NCI-H774 (cell line): ENCODE measurements at regions not wholly inside any gene's neighbourhood (a gene's known extent, or its start where the extent isn't known, plus 50 kb on each side); places are given as distances from the start of the nearest gene placed in this dataset.

Experiments used
- DNase-seq: peaks from one replicate; lab custom pipeline; 2025; lab: John Stamatoyannopoulos, UW

- no peak for DNase-seq
These were observed 282.1 kb upstream of the ATP10B start for GRCh38 chr5:161134083-161134482.

DNA sequence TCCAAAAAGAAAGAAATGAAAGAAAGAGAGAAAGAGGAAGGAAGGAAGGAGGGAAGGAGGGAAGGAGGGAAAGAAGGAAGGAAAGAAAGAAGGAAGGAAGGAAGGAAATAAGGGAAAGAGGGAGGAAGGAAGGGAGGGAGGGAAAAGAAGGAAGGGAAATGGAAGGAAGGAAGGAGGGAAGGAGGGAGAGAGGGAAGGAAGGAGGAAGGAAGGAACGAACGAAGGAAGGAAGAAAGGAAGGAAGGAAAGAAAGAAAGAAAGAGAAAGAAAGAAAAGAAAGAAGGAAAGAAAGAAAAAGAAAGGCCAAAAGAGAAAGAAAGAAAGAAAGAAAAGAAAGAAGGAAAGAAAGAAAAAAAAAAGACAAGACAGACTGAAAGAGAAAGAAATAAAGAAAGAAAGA is 263.9 kb upstream of the ATP10B start:
- no peak for DNase-seq

DNA sequence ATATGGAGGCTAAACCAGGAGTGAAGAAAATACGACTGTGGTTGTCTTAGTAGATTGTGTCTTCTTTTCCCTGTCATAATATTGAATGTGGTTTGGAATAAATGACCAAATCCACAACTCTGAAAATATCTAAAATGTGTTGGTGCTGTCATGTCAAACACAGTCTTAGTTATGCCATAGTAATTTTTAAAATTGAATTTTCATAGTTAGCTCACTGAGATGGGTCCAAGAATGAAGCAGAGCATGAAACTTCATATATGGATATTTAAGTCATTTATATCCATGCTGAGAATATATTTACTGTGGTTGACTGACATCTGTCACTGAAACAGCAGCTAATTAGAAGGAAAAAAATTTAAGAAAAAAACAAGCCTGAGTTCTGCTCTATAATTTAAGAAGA is 260.4 kb upstream of the ATP10B start:
- no peak for DNase-seq

GRCh38 chr5:161105525-161105924 is 253.5 kb upstream of the ATP10B start:
- no peak for DNase-seq

- no peak for DNase-seq
These were observed 246.5 kb upstream of the ATP10B start for GRCh38 chr5:161098516-161098915.

DNA sequence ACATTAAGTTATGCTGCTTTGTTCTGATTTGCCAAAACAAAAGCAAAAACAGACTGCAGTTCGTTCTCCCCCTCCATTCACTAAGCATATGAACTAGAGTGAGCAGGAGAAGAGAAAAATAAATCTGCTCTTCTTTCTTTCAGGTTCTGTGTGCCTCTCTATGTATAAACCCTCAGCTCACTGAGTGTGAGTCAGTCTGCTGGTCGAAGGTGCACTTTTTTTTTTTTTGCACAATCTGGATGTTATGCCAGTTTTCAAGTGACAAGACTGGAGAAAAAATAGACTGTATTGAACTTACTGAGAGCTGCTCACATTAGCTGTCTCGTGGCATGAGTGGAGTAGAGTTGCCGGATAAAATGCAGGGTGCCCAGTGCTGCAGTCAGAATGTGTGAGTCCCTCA is 244.6 kb upstream of the ATP10B start:
- DNase-seq, result no peak

- DNase-seq, result peak; percentile 56
These were observed 243.9 kb upstream of the ATP10B start for GRCh38 chr5:161095953-161096352.

- DNase-seq, result no peak
These were observed 242.4 kb upstream of the ATP10B start for GRCh38 chr5:161094411-161094810.

DNA sequence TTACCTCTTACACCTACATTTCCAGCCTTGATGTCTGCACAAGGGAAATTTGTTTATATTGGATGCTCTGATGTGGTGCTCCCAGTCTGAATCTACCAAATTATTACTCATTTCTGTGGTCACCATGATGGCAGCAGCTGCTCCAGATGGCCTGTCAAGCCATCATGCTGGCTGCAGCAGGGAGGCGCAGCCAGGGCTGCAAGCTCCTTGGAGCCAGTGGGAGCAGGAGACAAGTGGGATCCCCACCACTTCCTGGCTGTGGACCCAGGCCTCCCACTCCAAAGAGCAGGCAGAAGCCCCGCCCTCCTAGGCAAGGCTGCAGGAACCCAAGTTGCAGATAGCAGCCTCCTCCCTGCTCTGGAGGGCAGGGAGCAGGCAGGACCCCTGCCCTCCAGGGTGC is 241.1 kb upstream of the ATP10B start:
- no peak for DNase-seq

DNA sequence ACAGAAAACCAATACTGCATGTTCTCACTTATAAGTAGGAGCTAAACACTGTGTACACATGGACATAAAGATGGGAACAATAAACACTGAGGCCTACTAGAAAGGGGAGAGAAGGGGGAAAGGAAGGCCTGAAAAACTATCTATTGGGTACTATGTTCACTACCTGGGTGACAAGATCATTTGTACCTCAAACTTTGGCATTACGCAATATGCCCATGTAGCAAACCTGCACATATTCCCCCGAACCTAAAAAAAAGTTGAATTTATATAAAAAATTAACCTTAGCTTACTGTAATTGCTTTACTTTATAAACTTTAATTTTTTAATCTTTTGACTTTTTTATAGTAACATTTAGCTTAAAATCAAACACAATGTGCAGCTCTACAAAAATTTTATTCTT is 237.6 kb upstream of the ATP10B start:
- no peak for DNase-seq

DNA sequence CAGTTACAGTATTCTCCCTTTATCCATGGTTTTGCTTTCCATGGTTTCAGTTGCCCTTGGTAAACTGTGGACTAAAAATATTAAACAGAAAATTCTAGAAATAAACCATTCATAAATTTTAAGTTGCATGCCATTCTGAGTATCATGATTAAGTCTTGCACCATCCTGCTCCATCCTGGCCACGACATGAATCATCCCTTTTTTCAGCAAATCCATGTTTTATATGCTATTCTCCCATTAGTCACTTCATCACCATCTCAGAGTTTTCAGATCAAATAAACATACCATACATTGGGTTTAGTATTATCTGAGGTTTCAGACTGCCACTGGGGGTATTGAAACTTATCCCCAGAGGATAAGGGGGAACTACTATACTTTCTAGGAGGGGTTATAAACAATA is 234.4 kb upstream of the ATP10B start:
- no peak for DNase-seq

- no peak for DNase-seq
These were observed 233.0 kb upstream of the ATP10B start for GRCh38 chr5:161085056-161085455.

DNA sequence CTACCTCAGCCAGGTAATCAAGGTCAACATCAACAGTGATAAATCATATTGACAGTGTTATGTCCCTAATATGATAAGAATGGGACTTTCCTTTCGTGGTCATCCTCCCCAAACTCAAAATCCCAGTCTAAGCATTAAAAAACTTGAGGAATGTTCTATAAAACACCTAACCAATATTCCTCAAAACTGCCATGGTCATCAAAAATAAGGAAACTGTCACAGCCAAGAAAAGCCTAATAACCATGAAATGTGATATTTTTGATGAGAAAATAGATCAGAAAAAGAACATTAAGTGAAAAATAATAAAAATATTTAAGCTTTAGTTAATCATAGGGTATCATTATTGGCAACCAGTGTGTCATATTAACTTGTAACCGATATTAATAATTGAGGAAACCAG is 232.1 kb upstream of the ATP10B start:
- no peak for DNase-seq

DNA sequence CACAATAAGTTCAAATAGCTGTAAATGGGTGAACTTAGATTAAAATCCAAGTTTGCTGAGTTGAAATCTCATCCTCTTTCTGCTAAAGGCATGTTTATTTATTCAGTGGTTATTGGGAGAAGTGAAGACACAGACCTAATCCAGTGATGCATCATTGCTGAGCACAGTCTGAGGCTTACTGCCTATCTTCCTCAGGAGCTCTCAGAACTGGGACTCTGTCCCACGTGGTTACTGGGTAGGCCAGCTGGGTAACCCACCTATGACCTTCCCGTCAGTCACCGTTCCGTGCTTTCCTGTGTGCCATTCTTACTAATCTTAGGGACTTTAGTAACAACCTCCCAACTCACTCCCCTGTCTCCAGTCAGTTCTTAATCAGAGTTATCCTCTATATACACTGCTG is 226.8 kb upstream of the ATP10B start:
- DNase-seq, result no peak

DNA sequence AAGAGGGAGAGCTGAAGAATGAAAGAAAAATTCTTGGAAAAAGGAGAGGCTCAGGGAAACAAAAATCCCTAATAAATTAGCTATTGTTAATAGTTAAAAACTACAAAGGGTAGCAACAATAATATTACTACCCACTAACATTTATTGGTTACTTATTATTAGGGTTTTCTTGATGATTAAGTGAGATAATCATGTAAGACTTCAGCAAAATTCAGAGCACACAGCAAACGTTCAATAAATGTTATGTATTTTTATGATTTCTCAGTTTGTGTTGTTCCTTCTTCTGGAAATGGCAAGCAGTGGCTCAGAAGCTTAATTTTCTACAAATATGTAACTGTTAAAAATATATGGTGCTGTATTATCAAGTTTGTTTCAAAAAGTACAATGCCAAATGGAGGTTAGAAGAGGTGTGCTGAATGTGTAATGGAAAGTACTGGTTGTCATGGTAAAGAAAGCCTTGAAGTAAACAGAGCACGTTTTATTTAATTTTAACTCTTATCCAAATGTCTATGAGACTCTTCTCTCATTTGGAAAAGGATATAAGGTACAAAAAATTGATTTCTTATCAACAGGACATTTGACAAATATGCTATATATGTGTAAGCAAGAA is 226.0 kb upstream of the ATP10B start:
- DNase-seq, result no peak

GRCh38 chr5:161077496-161077895 is 225.5 kb upstream of the ATP10B start:
- DNase-seq, result no peak

GRCh38 chr5:161064781-161065180 is 212.8 kb upstream of the ATP10B start:
- no peak for DNase-seq

DNA sequence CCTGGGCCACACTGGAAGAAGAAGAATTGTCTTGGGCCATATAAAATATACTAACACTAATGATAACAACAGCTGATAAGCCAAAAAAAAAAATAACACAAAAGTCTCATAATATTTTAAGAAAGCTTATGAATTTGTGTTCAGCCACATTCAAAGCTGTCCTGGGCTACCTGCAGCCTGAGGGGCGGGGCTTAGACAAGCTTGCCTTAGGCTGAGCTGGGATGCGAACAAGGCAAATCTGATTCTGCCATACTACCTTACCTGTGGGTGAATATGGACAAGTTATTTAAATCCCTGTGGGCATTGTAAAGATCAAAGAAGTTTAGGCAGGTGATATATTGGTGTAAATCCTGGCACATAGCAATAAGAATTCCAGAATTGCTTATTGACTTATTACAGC is 212.3 kb upstream of the ATP10B start:
- no peak for DNase-seq

DNA sequence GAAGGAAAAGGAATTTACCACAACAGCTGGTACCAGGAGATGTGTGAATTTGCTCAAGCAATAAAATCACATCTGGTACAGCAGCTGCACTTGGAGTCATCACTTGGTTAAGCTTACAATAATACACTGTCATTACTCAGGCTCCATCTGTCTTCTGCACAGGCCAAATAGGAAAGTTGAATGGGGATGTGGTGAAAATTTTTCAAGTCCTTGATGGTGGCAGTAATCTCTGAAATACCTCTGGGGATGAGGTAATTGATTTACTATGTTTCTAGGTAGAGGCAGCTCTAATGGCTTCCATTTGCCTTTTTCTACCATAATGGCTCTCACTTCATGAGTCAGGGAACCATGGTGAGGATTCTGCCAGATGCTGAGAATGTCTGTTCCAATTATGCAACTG is 206.8 kb upstream of the ATP10B start:
- DNase-seq, result no peak

GRCh38 chr5:161051920-161052500 is 200.0 kb upstream of the ATP10B start:
- no peak for DNase-seq

- DNase-seq, result no peak
These were observed 195.0 kb upstream of the ATP10B start for GRCh38 chr5:161047024-161047423.

DNA sequence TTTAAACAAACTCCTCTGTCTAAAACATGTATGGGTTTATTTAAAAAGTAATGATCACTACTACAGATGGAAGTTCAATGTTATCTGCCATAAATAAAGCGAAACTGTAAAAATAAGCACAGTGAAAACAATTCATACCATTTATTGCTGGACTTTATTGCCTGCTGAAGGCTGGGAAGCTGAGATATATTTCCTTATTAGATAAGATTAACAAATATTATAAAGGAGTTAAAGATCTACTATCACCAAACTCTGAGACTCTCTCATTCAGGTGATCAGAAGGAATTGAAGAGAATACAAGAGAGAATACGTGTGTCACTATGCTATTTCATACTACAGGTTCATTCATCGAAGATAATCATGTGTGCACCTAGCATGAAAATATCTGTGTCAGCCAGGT is 190.9 kb upstream of the ATP10B start:
- DNase-seq, result no peak

DNA sequence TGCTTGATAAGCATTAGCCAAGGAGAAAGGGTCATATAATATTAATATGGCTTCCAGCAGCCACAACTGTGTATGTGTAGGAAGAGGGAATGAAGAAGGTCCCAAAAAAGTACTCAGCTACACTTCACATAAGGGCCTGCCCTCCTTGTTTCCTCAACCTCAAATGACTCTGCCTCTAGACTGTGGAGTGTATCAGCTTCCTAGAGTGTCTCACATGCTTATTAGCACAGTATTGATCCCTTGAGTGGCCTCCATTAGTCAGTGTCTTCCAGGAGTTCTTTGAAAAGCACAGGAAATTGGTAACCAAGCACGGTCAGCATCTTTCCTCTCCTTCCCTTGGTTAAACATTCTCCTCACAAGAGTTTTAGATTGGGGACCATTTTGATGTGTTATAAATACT is 190.4 kb upstream of the ATP10B start:
- DNase-seq, result no peak

DNA sequence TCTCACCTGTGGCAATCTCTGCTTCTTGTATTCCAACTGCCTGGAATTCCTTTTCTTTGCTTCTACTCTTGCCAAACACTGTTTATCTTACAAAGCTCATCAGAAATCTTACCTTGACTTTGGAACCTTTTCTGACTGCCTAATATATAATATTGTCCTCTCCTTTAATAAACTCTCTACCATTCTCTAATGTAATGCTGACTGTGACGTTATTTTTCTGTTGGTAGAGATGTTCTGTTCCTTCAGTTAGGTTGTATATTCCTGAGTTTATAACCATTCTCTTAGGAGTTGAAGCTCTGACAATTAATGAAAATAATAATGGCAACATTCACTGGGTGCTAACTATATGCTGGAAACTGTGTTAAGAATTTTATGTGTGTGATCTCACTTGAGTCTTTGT is 188.8 kb upstream of the ATP10B start:
- DNase-seq, result no peak
